ENCODE measurements at regions not wholly inside any gene's neighbourhood (a gene's known extent, or its start where the extent isn't known, plus 50 kb on each side); places are given as distances from the start of the nearest gene placed in this dataset.
"Not testable (repeated sequence)": the region's sequence is repeated elsewhere in the genome, so short reads cannot be mapped to it uniquely, and the experiment has no call there.

- TF ChIP-seq CTCF (IDR thresholded peaks at IDR 0.05; ENCODE audit: extremely low read depth, missing control alignments), result no peak
- no peak for DNase-seq (ENCODE audit: low spot score)
These were observed 319.5 kb upstream of the SFSWAP start for GRCh38 chr12:131391399-131391798.

- DNase-seq (ENCODE audit: low spot score), result not testable (repeated sequence)
These were observed 316.1 kb upstream of the SFSWAP start for GRCh38 chr12:131394752-131395151.

GRCh38 chr12:131395209-131395684 lies 315.6 kb upstream of the SFSWAP start:
- not testable (repeated sequence) for DNase-seq (ENCODE audit: low spot score)

GRCh38 chr12:131395971-131396573 lies 314.8 kb upstream of the SFSWAP start:
- TF ChIP-seq CTCF (IDR thresholded peaks at IDR 0.05; ENCODE audit: extremely low read depth, missing control alignments), result no peak
- DNase-seq (ENCODE audit: low spot score), result no peak

GRCh38 chr12:131397493-131398181 lies 313.3 kb upstream of the SFSWAP start:
- DNase-seq (ENCODE audit: low spot score), result no peak

GRCh38 chr12:131399000-131399399 lies 311.9 kb upstream of the SFSWAP start:
- DNase-seq (ENCODE audit: low spot score), result no peak
- no peak for TF ChIP-seq CTCF (IDR thresholded peaks at IDR 0.05; ENCODE audit: extremely low read depth, missing control alignments)

More at GRCh38 chr12:131397493-131398181, 313.3 kb upstream of the SFSWAP start:
- no peak for TF ChIP-seq CTCF (IDR thresholded peaks at IDR 0.05; ENCODE audit: extremely low read depth, missing control alignments)

GRCh38 chr12:131400668-131401294 lies 310.1 kb upstream of the SFSWAP start:
- not testable (repeated sequence) for DNase-seq (ENCODE audit: low spot score)

GRCh38 chr12:131401907-131402633 lies 308.8 kb upstream of the SFSWAP start:
- DNase-seq (ENCODE audit: low spot score), result not testable (repeated sequence)

GRCh38 chr12:131402781-131403396 lies 308.0 kb upstream of the SFSWAP start:
- no peak for TF ChIP-seq CTCF (IDR thresholded peaks at IDR 0.05; ENCODE audit: extremely low read depth, missing control alignments)
- DNase-seq (ENCODE audit: low spot score), result no peak

Measured in GM20000 (cell line).